Stimulated activated CD4-positive, alpha-beta T cell treated with anti-CD3 and anti-CD28 coated beads, Interleukin-2, amount 100 ng/mL, for 48 hours (primary cell): ENCODE measurements at regions not wholly inside any gene's neighbourhood (a gene's known extent, or its start where the extent isn't known, plus 50 kb on each side); places are given as distances from the start of the nearest gene placed in this dataset.
"Not testable (repeated sequence)": the region's sequence is repeated elsewhere in the genome, so short reads cannot be mapped to it uniquely, and the experiment has no call there.

ENCODE experiments used
- DNase-seq, 2 donors: peaks; one replicate each; pipeline ENCODE4 v3.0.0-alpha.2; 2020

GRCh38 chr22:22052548-22053139 is 70.1 kb upstream of the TOP3B start:
- DNase-seq: not testable (repeated sequence)

- DNase-seq: not testable (repeated sequence)
These were observed 68.4 kb upstream of the TOP3B start for GRCh38 chr22:22051032-22051431.

GRCh38 chr22:22050141-22050775 is 67.7 kb upstream of the TOP3B start:
- DNase-seq: no peak

GRCh38 chr22:22049684-22050083 is 67.1 kb upstream of the TOP3B start:
- DNase-seq: no peak

GRCh38 chr22:22048981-22049531 is 66.5 kb upstream of the TOP3B start:
- DNase-seq: no peak

GRCh38 chr22:22048318-22048942 is 65.8 kb upstream of the TOP3B start:
- DNase-seq: no peak

- no peak for DNase-seq
These were observed 65.2 kb upstream of the TOP3B start for GRCh38 chr22:22047776-22048175.

GRCh38 chr22:22047266-22047665 is 64.7 kb upstream of the TOP3B start:
- DNase-seq: no peak

- DNase-seq: no peak
These were observed 63.8 kb upstream of the TOP3B start for GRCh38 chr22:22046370-22046769.

GRCh38 chr22:22045571-22046335 is 63.2 kb upstream of the TOP3B start:
- DNase-seq: no peak

- DNase-seq: no peak
These were observed 61.6 kb upstream of the TOP3B start for GRCh38 chr22:22044153-22044552.

GRCh38 chr22:22043296-22044078 is 60.9 kb upstream of the TOP3B start:
- DNase-seq: no peak

- DNase-seq: no peak
These were observed 60.2 kb upstream of the TOP3B start for GRCh38 chr22:22042599-22043295.

- DNase-seq: no peak
These were observed 59.4 kb upstream of the TOP3B start for GRCh38 chr22:22042009-22042408.

- DNase-seq: no peak
These were observed 58.3 kb upstream of the TOP3B start for GRCh38 chr22:22040908-22041307.

- no peak for DNase-seq
These were observed 57.9 kb upstream of the TOP3B start for GRCh38 chr22:22040472-22040871.

- DNase-seq: no peak
These were observed 56.9 kb upstream of the TOP3B start for GRCh38 chr22:22039286-22040074.

- DNase-seq: no peak
These were observed 55.7 kb upstream of the TOP3B start for GRCh38 chr22:22038178-22038880.

GRCh38 chr22:22037740-22038139 is 55.2 kb upstream of the TOP3B start:
- no peak for DNase-seq

- DNase-seq: no peak
These were observed 54.6 kb upstream of the TOP3B start for GRCh38 chr22:22037229-22037628.
